Mucosa of descending colon (tissue), 3 donors: ENCODE measurements at regions not wholly inside any gene's neighbourhood (a gene's known extent, or its start where the extent isn't known, plus 50 kb on each side); places are given as distances from the start of the nearest gene placed in this dataset.

ENCODE experiments used
- ATAC-seq: fragments of 200-7000 bp; cut with Tn5 transposase; one replicate; pipeline ENCODE4 v1.9.1; 2020; ENCODE audit warnings: mild to moderate bottlenecking, moderate library complexity
- DNase-seq, 3 donors: peaks; one replicate each; pipeline ENCODE4 v3.0.0-alpha.2; 2020
- H3K36me3 ChIP-seq: fragments of 200-600 bp; one replicate; pipeline ENCODE4 v1.8.0; 2021; ENCODE audit warnings: low read depth, mild to moderate bottlenecking
- H3K4me1 ChIP-seq: fragments of 200-600 bp; one replicate; pipeline ENCODE4 v1.8.0; 2021; ENCODE audit warnings: low read depth, mild to moderate bottlenecking
- H3K4me3 ChIP-seq: fragments of 200-600 bp; one replicate; pipeline ENCODE4 v1.8.0; 2021; ENCODE audit warnings: mild to moderate bottlenecking
- H3K9me3 ChIP-seq: fragments of 200-600 bp; one replicate; pipeline ENCODE4 v1.8.0; 2021; ENCODE audit warnings: mild to moderate bottlenecking
- CTCF ChIP-seq: fragments of 200-600 bp; IDR thresholded peaks from one replicate; pipeline ENCODE4 v1.8.0; 2022; ENCODE audit warnings: antibody characterized with exemption, mild to moderate bottlenecking
- intact Hi-C, 2 donors: fragments of 100-400 bp; cut with DNase I in 1 of 2; cut with micrococcal nuclease in 1 of 2; formaldehyde crosslinking; loops; one replicate each; pipeline versions ENCODE4 v1.11.0 to v1.11.1; 2022; cut with DNase I, micrococcal nuclease
- donor health status: DM: no; HTN: no; CAD: no; lungs with moderate emphysema.
- donor health status: DM: no; HTN: no; CAD: no.
- donor health status: DM: no; HTN: yes; CAD: no.

- no peak for TF ChIP-seq CTCF
- peaks cover 1% of the 10 kb centered on the region for H3K9me3 ChIP-seq
- intact Hi-C loops, result no loop called here
Observed at GRCh38 chr6:126264265-126264664, 75.7 kb upstream of the CENPW start.

GRCh38 chr6:126266664-126267063 is 73.3 kb upstream of the CENPW start:
- no peak overlapping the region for H3K4me3 ChIP-seq
- peaks cover 3% of the 10 kb centered on the region for H3K4me1 ChIP-seq
- H3K36me3 ChIP-seq, result no peaks in the 10 kb centered on the region
- H3K9me3 ChIP-seq, result no peaks in the 10 kb centered on the region
- ATAC-seq (peak; percentile 81), DNase-seq (no peak)
- no peak for TF ChIP-seq CTCF
- intact Hi-C loops, result no loop called here

More at GRCh38 chr6:126264265-126264664, 75.7 kb upstream of the CENPW start:
- ATAC-seq (no peak), DNase-seq (no peak)
- H3K4me3 ChIP-seq, result no peak overlapping the region
- peaks cover 3% of the 10 kb centered on the region for H3K4me1 ChIP-seq
- no peaks in the 10 kb centered on the region for H3K36me3 ChIP-seq

- Histone ChIP-seq H3K36me3 (no peaks in the 10 kb centered on the region), H3K4me1 (peaks cover 3% of the 10 kb centered on the region), H3K4me3 (no peak overlapping the region), H3K9me3 (no peaks in the 10 kb centered on the region)
- intact Hi-C loops, result no loop called here
- no peak for TF ChIP-seq CTCF
- no peak for ATAC-seq
- no peak for DNase-seq
Observed at GRCh38 chr6:126267626-126268025, 72.3 kb upstream of the CENPW start.

- ATAC-seq (no peak), DNase-seq (no peak)
- intact Hi-C loops, result no loop called here
- no peaks in the 10 kb centered on the region for H3K9me3 ChIP-seq
- H3K4me3 ChIP-seq, result no peak overlapping the region
- TF ChIP-seq CTCF, result no peak
- peaks cover 3% of the 10 kb centered on the region for H3K4me1 ChIP-seq
- H3K36me3 ChIP-seq, result no peaks in the 10 kb centered on the region
Observed at GRCh38 chr6:126268092-126268491, 71.8 kb upstream of the CENPW start.

- no peaks in the 10 kb centered on the region for H3K4me1 ChIP-seq
- intact Hi-C loops, result no loop called here
- H3K4me3 ChIP-seq, result no peak overlapping the region
- no peak for DNase-seq
- no peaks in the 10 kb centered on the region for H3K9me3 ChIP-seq
- TF ChIP-seq CTCF, result no peak
- no peaks in the 10 kb centered on the region for H3K36me3 ChIP-seq
- ATAC-seq, result no peak
Observed at GRCh38 chr6:126280287-126280686, 59.6 kb upstream of the CENPW start.

GRCh38 chr6:126285871-126286365 is 54.0 kb upstream of the CENPW start:
- intact Hi-C loops, result no loop called here
- Histone ChIP-seq H3K9me3 (no peaks in the 10 kb centered on the region), H3K4me3 (no peak overlapping the region), H3K4me1 (no peaks in the 10 kb centered on the region), H3K36me3 (no peaks in the 10 kb centered on the region)
- DNase-seq (peak in 1 of 3 donors; percentile 4), ATAC-seq (peak; percentile 82)
- TF ChIP-seq CTCF, result no peak
